RPMI8226 (cell line): ENCODE measurements at regions not wholly inside any gene's neighbourhood (a gene's known extent, or its start where the extent isn't known, plus 50 kb on each side); places are given as distances from the start of the nearest gene placed in this dataset.

Source experiments
- DNase-seq: peaks from one replicate; pipeline ENCODE4 v3.0.0-alpha.2; 2015

DNA sequence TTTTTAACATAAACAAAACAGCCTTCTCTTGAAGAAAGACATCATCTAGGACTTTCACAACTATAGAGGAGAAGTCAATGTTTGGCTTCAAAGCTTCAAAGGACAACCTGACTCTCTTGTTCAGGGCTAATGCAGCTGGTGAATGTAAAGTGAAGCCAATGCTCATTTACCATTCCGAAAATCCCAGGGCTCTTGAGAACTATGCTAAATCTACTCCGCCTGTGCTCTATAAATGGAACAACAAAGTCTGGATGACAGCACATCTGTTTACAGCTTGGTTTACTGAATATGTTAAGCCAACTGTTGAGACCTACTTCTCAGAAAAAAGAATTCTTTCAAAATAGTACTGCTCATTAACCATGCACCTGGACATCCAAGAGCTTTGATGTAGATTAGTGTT is 259.8 kb upstream of the NR5A2 start:
- no peak for DNase-seq

GRCh38 chr1:199774433-199775089 is 252.9 kb upstream of the NR5A2 start:
- no peak for DNase-seq

DNA sequence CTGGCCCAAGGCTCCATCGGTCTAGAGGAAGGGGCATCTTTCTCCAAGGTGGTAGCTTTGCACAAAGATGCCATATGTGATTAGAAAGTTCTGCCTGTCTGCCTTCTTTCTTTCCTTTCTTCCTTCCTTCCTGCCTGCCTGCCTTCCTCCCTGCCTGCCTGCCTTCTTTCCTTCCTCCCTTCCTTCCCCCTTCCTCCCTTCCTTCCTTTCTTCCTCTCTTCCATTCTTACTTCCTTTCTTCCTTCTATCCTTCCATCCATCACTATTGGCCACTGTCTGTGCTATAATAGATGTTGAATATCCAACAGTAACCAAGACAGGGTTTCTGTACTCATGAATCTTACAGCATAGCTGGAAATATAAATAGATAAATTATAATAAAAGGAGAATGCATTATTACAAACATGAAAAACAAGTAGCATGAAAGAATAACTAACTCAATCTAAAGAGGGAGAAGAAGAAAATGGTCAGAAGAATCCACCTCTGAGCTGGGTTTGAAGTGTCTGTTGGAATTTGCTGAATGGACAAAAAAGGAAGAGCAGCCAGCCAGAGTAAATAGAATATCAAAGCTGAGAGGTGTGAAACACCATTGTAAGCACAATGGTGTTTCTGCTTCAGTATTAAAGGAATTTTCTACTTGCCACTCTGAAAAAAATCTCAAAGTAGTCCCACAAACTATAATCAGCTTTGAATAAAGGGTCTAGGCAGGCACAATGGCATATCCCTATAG is 250.6 kb upstream of the NR5A2 start:
- DNase-seq, result no peak

- DNase-seq, result no peak
Measured at GRCh38 chr1:199778324-199778955, 249.1 kb upstream of the NR5A2 start.

DNA sequence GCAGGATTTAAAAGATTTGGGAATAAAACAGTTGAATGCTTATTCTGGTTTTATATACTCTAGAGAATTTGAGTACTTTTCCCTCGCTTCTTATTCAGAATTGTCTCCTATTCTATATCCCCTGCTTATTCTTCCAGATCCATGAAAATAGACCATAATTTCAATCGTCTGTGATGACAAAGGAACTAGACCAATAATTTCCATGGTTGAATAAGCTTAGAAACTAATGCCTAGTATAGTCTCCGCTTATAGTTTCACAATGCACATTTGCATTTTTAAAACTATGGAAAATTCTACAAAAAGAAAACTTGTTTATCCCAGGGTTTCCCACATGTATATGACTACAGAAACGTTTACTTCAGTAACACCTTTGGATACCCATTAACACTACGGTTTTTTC is 247.4 kb upstream of the NR5A2 start:
- DNase-seq, result no peak

DNA sequence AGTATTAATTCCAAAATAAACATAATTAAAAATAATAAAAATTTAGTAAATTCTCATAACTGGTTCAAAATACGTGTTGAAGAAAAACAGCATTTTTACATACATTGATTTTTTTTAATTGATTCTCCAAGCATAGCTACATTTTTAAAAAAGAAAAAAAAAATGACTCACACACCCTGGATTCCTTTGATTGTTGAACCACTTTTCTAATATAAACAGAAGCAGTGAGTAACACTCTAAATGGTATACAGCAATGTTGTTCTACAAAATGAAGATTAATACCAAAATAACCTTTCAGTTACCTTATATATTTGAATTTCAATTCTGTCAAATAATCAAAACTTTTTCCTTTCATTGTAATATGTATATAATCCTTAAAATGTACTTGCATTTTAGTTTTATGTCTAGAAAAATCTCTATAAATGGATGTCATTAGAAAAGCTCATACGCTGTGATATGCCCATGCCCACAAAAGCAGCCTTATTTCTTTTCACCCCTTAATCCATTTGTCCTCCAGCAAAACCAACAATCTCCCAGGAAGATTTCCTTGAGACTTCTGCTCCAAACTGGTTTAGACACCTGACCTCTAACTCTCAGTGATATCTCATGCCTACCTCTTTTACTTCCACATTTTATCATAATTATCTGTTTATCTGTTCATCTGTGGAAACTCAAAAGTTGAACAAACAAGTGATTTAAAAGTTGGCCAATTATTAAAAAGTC is 246.4 kb upstream of the NR5A2 start:
- DNase-seq, result no peak

DNA sequence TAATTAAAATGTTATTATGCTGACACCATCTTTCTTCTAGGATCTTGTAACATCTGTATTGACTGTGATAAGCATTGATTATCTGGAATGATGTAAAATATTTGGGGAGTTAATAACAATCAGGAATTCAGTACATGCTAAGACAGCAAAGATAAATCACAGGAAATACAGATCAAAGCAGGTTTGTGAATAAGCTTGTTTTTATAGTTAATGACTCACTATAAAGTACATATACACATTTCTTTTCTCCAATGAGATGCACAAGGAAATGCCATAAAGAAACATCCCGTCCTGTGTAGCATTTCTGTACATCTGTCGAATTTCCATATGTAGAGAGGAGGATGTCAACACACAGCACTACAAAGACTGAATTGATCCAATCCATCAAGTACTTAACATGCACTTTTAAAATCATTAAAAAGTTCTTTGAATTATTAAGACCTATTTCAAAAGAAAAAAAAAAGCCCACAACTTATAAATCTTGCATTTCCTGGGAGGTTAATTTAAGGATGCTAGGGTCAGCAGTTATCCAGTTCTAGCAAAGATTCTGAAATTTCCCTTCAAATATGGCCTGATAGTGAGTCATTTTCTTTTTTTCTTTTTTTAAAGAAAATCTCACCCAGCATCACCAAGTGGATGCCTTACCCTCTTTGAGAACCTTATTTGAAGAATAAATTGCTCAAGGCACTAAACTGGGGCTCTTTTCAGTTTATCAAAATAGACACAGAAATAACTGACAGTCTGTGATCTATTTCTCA is 243.2 kb upstream of the NR5A2 start:
- no peak for DNase-seq

GRCh38 chr1:199786695-199787094 is 240.8 kb upstream of the NR5A2 start:
- no peak for DNase-seq

GRCh38 chr1:199789141-199789540 is 238.4 kb upstream of the NR5A2 start:
- DNase-seq, result no peak

DNA sequence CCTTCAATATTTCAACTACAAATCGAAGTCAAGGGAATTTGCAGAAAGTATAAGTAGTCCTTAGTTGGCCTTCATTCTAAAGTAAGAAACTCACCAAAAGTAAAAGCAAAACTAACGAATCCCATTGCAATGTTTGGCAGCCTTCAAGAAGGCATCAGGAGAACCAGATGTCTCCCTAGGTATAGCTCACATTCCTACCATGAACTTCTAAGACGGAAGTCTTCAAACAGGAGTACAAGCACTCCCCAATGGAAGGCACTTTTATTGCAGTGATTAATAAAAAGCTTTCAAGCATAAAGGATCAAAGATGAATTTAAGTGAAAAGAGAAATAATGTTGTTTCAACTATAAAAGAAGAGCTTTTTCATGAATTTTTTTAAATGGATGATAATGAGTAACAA is 236.0 kb upstream of the NR5A2 start:
- no peak for DNase-seq

DNA sequence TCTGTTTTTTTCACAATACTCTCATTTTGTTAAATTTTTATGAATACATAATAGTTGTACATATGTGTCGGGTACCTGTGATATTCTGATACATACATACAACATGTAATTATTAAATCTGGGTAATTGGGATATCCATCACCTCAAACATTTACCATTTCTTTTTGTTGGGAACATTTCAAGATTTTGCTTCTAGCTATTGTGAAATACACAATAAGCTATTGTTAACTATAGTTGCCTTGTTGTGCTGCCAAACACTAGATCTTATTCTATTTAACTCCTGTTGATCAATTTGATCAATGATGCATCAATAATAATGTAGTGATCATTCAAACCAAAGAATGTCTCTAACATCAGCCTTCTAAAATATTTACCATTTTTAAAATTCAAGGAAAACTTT is 234.6 kb upstream of the NR5A2 start:
- DNase-seq, result no peak

DNA sequence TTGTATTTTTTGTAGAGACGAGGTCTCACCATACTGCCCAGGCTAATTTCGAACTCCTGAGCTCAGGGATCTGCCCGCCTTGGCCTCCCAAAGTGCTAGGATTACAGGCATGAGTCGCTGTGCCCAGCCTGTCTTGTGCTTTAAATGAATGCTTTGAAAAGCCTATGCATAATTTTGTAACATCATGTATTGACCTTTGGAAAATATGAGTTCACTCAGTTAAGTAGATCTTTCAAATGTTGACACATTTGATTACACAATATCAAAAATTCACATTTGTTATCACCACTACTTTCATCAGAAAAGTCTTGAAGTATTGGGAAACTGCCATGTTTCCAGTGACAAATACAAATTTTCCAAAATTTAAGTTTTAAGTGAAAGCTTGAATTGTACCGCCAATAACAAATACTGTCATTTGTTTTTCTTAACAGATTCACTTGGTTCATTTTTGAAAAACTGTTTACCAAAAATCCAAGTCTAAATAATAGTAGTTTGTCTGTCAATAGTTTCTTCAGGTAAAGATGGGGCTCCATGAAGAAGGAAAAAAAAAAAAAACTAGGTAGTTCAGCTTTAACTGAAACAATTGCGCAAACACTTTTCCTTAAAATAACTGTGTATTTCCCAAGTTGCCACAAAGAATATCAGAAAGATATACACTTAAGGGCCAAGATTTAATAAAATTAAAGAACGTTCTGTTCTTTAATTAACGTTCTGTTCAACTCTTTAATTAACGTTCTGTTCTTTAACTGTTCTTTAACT is 233.2 kb upstream of the NR5A2 start:
- DNase-seq, result no peak

DNA sequence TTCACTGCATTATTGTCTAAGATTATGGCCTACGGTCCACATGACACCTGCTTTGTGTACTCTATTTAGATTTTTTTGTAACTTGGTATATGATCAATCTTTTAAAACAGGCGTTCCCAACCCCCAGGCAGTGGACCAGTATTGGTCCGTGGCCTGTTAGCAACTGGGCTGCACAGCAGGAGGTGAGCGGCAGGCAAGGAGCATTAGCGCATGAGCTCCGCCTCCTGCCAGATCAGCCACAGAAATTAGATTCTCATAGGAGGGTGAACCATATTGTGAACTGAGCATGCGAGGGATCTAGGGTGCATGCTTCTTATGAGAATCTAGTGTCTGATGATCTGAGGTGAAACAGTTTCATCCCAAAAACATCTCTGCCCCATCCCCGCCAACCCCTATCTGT is 228.4 kb upstream of the NR5A2 start:
- DNase-seq, result no peak

GRCh38 chr1:199804526-199804925 is 223.0 kb upstream of the NR5A2 start:
- no peak for DNase-seq

DNA sequence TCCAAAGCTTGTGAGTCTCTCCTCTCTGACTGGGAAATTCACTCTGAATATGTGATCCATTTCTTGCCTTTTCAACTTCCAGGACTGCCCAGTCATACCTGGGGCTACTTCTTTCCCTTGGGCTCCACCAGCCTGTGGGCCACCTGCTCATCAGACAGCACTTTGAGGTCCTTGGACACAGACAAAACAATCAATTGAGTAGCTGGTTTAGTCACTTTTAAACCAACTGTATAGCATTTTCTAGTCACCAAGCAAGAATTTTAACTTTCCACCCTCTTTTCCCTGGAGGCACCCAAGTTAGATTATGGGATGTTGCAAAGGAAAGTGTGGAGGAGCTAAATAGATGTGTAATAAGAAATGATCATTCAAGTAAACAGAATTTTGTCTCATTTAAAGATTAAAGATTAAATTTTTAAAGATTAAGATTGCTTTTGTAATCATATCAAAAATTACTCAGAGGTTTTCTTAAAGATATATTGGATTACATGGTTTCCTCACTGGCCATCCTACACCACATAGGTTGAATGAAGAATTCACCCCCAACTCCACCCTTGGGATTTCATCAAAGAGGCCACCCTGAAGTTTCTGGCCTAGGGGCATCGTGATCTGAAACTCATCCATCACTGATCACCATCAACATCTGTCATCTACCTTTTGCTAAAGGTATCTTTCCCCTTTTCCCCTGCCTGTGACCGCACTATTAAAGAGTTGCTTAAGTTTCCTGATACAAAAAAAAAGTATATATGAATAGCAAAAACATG is 219.2 kb upstream of the NR5A2 start:
- DNase-seq, result no peak

- no peak for DNase-seq
Measured at GRCh38 chr1:199809311-199809710, 218.2 kb upstream of the NR5A2 start.

DNA sequence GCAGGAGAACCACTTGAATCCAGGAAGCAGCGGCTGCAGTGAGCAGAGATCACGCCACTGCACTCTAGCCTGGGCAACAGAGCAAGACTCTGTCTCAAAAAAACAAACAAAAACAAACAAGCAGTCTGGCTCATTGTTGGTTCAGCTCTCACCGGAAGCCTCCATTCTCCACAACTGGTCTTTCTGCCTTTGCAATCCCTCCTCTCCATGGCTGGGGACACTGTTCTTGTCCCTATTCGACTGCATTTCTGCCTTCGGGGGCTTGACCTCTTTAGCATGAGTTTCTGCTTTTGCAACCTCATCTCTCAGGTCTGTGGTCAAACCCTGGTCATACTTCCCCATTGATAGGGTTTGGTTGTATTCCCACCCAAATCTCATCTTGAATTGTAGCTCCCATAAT is 216.3 kb upstream of the NR5A2 start:
- no peak for DNase-seq

DNA sequence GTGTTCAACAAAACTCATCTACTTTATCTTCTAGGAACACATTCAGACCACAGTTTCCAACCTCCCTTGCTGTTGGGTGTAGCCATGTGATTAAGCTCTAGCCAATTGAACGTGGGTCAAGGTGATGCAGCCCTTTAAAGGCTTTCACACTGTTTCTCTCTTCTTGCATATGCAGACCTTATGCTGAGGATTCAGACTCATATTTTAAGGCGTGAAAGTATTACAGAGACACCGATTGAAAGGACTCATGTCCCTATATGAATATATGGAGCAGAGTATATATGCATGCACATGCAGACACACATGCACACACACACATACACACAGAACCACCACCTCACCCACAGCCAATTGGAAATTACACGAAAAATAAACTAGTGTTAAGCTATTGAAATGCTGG is 214.3 kb upstream of the NR5A2 start:
- no peak for DNase-seq

DNA sequence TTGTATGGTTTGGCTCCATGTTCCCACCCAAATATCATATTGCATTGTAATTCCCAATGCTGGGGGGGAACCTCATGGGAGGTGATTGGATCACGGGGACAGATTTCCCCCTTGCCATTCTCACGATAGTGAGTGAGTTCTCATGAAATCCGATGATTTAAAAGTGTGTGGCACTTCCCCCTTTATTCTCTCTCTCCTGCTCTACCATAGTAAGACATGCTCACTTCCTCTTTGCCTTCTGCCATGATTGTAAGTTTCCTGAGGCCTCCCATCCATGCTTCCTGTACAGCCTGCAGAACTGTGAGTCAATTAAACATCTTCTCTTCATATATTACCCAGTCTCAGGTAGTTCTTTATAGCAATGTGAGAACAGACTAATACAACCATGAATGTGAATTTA is 211.6 kb upstream of the NR5A2 start:
- DNase-seq, result no peak

GRCh38 chr1:199817266-199817665 is 210.2 kb upstream of the NR5A2 start:
- no peak for DNase-seq

- DNase-seq, result no peak
Measured at GRCh38 chr1:199821029-199821779, 206.3 kb upstream of the NR5A2 start.
